Kasumi-1 (cell line): ENCODE measurements at regions not wholly inside any gene's neighbourhood (a gene's known extent, or its start where the extent isn't known, plus 50 kb on each side); places are given as distances from the start of the nearest gene placed in this dataset.
"Not testable (repeated sequence)": the region's sequence is repeated elsewhere in the genome, so short reads cannot be mapped to it uniquely, and the experiment has no call there.

Experiments used
- DNase-seq, 2 experiments: peaks; one replicate each; lab custom pipeline; 2025; lab: John Stamatoyannopoulos, UW

GRCh38 chr4:105050896-105051295 lies 95.8 kb upstream of the TET2 start:
- DNase-seq, result no peak

GRCh38 chr4:105057370-105058105 lies 89.1 kb upstream of the TET2 start:
- DNase-seq, result peak; percentile 69 to 71

GRCh38 chr4:105058177-105058812 lies 88.4 kb upstream of the TET2 start:
- DNase-seq, result no peak

GRCh38 chr4:105059337-105059736 lies 87.3 kb upstream of the TET2 start:
- peak; percentile 1 to 6 for DNase-seq

- DNase-seq, result peak; percentile 87 to 89
Measured at GRCh38 chr4:105060628-105061027, 86.0 kb upstream of the TET2 start.

GRCh38 chr4:105061136-105061696 lies 85.5 kb upstream of the TET2 start:
- peak; percentile 91 to 92 for DNase-seq

GRCh38 chr4:105061731-105062130 lies 84.9 kb upstream of the TET2 start:
- DNase-seq, result peak; percentile 38 to 50

- no peak for DNase-seq
Measured at GRCh38 chr4:105066401-105066800, 80.3 kb upstream of the TET2 start.

GRCh38 chr4:105067431-105067830 lies 79.2 kb upstream of the TET2 start:
- DNase-seq, result no peak

- DNase-seq, result no peak
Measured at GRCh38 chr4:105067946-105068345, 78.7 kb upstream of the TET2 start.

GRCh38 chr4:105068516-105068915 lies 78.2 kb upstream of the TET2 start:
- no peak for DNase-seq

GRCh38 chr4:105072095-105072494 lies 74.6 kb upstream of the TET2 start:
- not testable (repeated sequence) for DNase-seq

- DNase-seq, result no peak
Measured at GRCh38 chr4:105074097-105074496, 72.6 kb upstream of the TET2 start.

GRCh38 chr4:105075045-105075444 lies 71.6 kb upstream of the TET2 start:
- no peak for DNase-seq

GRCh38 chr4:105088110-105088879 lies 58.4 kb upstream of the TET2 start:
- peak; percentile 45 to 69 for DNase-seq

GRCh38 chr4:105092356-105092755 lies 54.3 kb upstream of the TET2 start:
- no peak for DNase-seq

- no peak for DNase-seq
Measured at GRCh38 chr4:105092768-105093167, 53.9 kb upstream of the TET2 start.

- no peak for DNase-seq
Measured at GRCh38 chr4:105093975-105094374, 52.7 kb upstream of the TET2 start.
